DND-41 (cell line): ENCODE measurements at regions not wholly inside any gene's neighbourhood (a gene's known extent, or its start where the extent isn't known, plus 50 kb on each side); places are given as distances from the start of the nearest gene placed in this dataset.

Source experiments
- ATAC-seq: fragments of 200-7000 bp; cut with Tn5 transposase; 3 replicates; pipeline ENCODE4 v1.9.1; 2021; ENCODE audit warnings: low read depth; ENCODE audit not compliant: insufficient read depth
- DNase-seq: peaks from one replicate; pipeline ENCODE4 v3.0.0-alpha.2; 2020
- H2AFZ ChIP-seq: 2 replicates; pipeline ENCODE4 v1.6.0; 2012; ENCODE audit warnings: low read depth, low read length
- H3K27ac ChIP-seq: 2 replicates; pipeline ENCODE4 v1.5.1; 2012; ENCODE audit warnings: low read length, inconsistent platforms
- H3K27me3 ChIP-seq: fragments of 200-600 bp; sonication (generic); 2 replicates; pipeline ENCODE4 v1.6.0; 2012; ENCODE audit warnings: low read length, mild to moderate bottlenecking, inconsistent platforms; ENCODE audit not compliant: insufficient read depth, poor library complexity
- H3K36me3 ChIP-seq: 2 replicates; pipeline ENCODE4 v1.5.1; 2012; ENCODE audit warnings: low read length, inconsistent platforms; ENCODE audit not compliant: insufficient read depth
- H3K4me1 ChIP-seq: 2 replicates; pipeline ENCODE4 v1.5.1; 2012; ENCODE audit warnings: mild to moderate bottlenecking, low read length; ENCODE audit not compliant: insufficient read depth
- H3K4me2 ChIP-seq: 2 replicates; pipeline ENCODE4 v1.6.0; 2012; ENCODE audit warnings: mild to moderate bottlenecking, moderate library complexity, low read length, inconsistent platforms; ENCODE audit not compliant: insufficient read depth
- H3K4me3 ChIP-seq, 2 experiments: fragments of 200-600 bp in 1 of 2; shearing (Covaris generic) in 1 of 2; 2 replicates each; pipeline ENCODE4 v1.5.1; 2012 to 2016; ENCODE audit warnings: inconsistent platforms in 2 of 2, low read length in 2 of 2, mild to moderate bottlenecking in 2 of 2, low read depth in 1 of 2, moderate library complexity in 1 of 2
- H3K79me2 ChIP-seq: 2 replicates; pipeline ENCODE4 v1.6.0; 2012; ENCODE audit warnings: low read length, inconsistent platforms; ENCODE audit not compliant: insufficient read depth
- H3K9ac ChIP-seq: 2 replicates; pipeline ENCODE4 v1.6.0; 2012; ENCODE audit warnings: low read depth, mild to moderate bottlenecking, inconsistent platforms, low read length, moderate library complexity
- H3K9me3 ChIP-seq: 2 replicates; pipeline ENCODE4 v1.5.1; 2012; ENCODE audit warnings: low read length, moderate library complexity, mild to moderate bottlenecking, inconsistent platforms; ENCODE audit not compliant: insufficient read depth, severe bottlenecking
- H4K20me1 ChIP-seq: 2 replicates; pipeline ENCODE4 v1.6.0; 2012; ENCODE audit warnings: low read length; ENCODE audit not compliant: insufficient read depth
- EZH2 ChIP-seq: IDR thresholded peaks from 3 replicates; pipeline ENCODE4 v1.6.1; 2012; ENCODE audit warnings: borderline replicate concordance, low read depth, mild to moderate bottlenecking, moderate library complexity, low read length, inconsistent platforms; ENCODE audit not compliant: severe bottlenecking
- TF ChIP-seq, protein P1 (sequence below): IDR thresholded peaks from 2 replicates; pipeline ENCODE4 v1.5.1; 2012; ENCODE audit warnings: borderline replicate concordance, low read length, moderate library complexity, mild to moderate bottlenecking; ENCODE audit not compliant: poor library complexity, severe bottlenecking; ENCODE audit errors: extremely low read depth

DNA sequence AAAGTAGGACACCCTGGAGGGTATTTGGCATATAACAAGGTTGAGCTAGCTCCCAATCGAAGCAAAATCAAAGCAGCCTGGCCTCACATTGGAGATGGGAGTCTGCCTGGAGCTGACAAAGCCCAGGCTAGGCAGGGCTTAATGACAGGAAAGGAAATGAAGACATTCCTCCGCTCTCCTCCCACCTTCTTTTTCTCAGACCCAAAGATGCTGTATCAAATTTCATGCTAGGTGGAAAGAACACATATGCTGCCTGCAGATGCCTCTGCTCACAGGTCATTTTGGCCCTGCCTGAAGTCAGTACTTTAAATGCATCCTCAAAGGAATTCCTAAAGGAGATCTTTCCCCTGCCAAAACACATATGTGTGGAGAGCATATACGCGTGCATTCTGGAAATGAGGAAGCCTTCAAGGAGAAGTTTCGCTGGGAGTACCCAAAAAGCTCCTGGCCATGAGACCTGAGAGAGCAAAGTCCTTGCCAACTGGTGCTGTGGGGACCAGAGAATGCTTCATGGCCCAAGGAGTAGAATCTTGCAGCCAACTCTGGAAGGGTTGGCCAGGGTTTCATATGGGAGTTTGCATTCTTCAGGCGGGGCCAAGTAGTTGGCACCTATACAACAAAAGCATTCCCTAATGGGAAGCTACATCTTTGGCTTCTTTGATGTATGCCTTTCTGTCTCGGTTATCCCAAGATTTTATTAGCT is 88.0 kb downstream of the AQP4 start:
- ATAC-seq (no peak), DNase-seq (no peak)
- Histone ChIP-seq H3K9ac (no peak overlapping the region), H3K79me2 (no peaks in the 10 kb centered on the region), H3K4me2 (no peak overlapping the region), H3K9me3 (no peaks in the 10 kb centered on the region), H3K36me3 (no peaks in the 10 kb centered on the region), H3K27ac (no peak overlapping the region), H3K4me3 (no peak overlapping the region), H2AFZ (0 out of 2 replicates have a peak overlapping the region, but pooled peaks have one; percentile 0), H3K4me1 (peaks cover 13% of the 10 kb centered on the region), H3K27me3 (no peaks in the 10 kb centered on the region), H4K20me1 (no peaks in the 10 kb centered on the region)
- TF ChIP-seq, protein P1, sequence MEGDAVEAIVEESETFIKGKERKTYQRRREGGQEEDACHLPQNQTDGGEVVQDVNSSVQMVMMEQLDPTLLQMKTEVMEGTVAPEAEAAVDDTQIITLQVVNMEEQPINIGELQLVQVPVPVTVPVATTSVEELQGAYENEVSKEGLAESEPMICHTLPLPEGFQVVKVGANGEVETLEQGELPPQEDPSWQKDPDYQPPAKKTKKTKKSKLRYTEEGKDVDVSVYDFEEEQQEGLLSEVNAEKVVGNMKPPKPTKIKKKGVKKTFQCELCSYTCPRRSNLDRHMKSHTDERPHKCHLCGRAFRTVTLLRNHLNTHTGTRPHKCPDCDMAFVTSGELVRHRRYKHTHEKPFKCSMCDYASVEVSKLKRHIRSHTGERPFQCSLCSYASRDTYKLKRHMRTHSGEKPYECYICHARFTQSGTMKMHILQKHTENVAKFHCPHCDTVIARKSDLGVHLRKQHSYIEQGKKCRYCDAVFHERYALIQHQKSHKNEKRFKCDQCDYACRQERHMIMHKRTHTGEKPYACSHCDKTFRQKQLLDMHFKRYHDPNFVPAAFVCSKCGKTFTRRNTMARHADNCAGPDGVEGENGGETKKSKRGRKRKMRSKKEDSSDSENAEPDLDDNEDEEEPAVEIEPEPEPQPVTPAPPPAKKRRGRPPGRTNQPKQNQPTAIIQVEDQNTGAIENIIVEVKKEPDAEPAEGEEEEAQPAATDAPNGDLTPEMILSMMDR, result no peak
- TF ChIP-seq EZH2, result no peak

DNA sequence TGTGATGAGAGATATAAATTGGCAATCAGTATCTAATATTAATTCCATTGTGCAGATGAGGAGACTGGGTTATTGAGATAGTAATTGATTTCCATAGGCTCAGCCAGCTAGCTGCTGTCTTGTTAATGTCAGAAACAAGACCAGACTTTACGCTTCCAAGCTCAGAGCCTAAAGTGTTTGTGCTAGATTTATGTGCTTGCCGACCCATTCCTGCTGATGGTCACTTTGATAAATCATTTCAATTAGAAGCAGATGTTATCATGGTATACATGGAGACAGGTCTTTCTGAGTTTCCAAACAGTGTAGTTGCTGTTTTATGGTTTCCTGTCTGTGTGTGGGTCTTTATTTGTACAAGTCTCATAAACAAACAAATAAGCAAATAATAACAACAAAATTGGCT is 92.8 kb downstream of the AQP4 start:
- DNase-seq, result no peak

GRCh38 chr18:26771524-26771923 is 94.0 kb downstream of the AQP4 start:
- no peak overlapping the region for H3K9ac ChIP-seq
- H3K9me3 ChIP-seq, result peaks cover 4% of the 10 kb centered on the region
- no peaks in the 10 kb centered on the region for H4K20me1 ChIP-seq
- no peaks in the 10 kb centered on the region for H3K79me2 ChIP-seq
- DNase-seq (peak; percentile 45), ATAC-seq (peak; percentile 80)
- TF ChIP-seq, protein P1, result peak; percentile 68
- TF ChIP-seq EZH2, result no peak
- H3K36me3 ChIP-seq, result no peaks in the 10 kb centered on the region
- peaks cover 4% of the 10 kb centered on the region; the same call in 1 of the 2 replicates for H3K4me1 ChIP-seq
- 0 out of 2 replicates have a peak overlapping the region, but pooled peaks have one; percentile 15 for H2AFZ ChIP-seq
- H3K4me2 ChIP-seq, result no peak overlapping the region
- H3K27me3 ChIP-seq, result no peaks in the 10 kb centered on the region
- no peak overlapping the region for H3K4me3 ChIP-seq
- no peak overlapping the region for H3K27ac ChIP-seq

More for the DNA sequence above, 92.8 kb downstream of the AQP4 start:
- Histone ChIP-seq H3K9me3 (no peaks in the 10 kb centered on the region), H4K20me1 (no peaks in the 10 kb centered on the region), H3K4me2 (no peak overlapping the region), H3K4me3 (no peak overlapping the region), H3K79me2 (no peaks in the 10 kb centered on the region), H3K27me3 (no peaks in the 10 kb centered on the region), H2AFZ (no peak overlapping the region), H3K9ac (no peak overlapping the region), H3K36me3 (no peaks in the 10 kb centered on the region), H3K27ac (no peak overlapping the region), H3K4me1 (peaks cover 4% of the 10 kb centered on the region; the same call in 1 of the 2 replicates)
- no peak for ATAC-seq
- TF ChIP-seq, protein P1, result no peak
- no peak for TF ChIP-seq EZH2
